ENCODE measurements at regions not wholly inside any gene's neighbourhood (a gene's known extent, or its start where the extent isn't known, plus 50 kb on each side); places are given as distances from the start of the nearest gene placed in this dataset.

DNA sequence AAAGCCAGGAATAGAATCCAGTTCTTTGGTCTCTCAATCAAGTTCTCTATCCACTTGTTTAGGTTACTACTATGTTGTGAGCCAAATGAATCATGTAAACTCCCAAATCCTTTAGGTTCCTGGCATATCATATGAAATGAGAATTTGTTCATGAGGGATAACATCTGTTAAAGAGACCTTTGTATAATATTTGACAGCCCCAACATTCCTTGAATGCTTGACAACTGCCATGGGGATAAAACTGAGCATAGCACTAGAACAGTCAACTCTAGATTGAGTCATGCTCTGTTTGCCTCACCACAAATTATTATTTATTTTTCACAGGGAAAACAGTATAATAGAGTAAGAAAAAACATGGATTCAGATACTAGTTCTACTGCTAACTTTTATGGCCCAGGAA is 93.3 kb downstream of the NAA11 start:
- TF ChIP-seq, protein P1, sequence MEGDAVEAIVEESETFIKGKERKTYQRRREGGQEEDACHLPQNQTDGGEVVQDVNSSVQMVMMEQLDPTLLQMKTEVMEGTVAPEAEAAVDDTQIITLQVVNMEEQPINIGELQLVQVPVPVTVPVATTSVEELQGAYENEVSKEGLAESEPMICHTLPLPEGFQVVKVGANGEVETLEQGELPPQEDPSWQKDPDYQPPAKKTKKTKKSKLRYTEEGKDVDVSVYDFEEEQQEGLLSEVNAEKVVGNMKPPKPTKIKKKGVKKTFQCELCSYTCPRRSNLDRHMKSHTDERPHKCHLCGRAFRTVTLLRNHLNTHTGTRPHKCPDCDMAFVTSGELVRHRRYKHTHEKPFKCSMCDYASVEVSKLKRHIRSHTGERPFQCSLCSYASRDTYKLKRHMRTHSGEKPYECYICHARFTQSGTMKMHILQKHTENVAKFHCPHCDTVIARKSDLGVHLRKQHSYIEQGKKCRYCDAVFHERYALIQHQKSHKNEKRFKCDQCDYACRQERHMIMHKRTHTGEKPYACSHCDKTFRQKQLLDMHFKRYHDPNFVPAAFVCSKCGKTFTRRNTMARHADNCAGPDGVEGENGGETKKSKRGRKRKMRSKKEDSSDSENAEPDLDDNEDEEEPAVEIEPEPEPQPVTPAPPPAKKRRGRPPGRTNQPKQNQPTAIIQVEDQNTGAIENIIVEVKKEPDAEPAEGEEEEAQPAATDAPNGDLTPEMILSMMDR (IDR thresholded peaks at IDR 0.05) = no peak
- peaks cover 0 to 2% (median 0%) of the 10 kb centered on the region in 11 donors for H3K9me3 ChIP-seq

DNA sequence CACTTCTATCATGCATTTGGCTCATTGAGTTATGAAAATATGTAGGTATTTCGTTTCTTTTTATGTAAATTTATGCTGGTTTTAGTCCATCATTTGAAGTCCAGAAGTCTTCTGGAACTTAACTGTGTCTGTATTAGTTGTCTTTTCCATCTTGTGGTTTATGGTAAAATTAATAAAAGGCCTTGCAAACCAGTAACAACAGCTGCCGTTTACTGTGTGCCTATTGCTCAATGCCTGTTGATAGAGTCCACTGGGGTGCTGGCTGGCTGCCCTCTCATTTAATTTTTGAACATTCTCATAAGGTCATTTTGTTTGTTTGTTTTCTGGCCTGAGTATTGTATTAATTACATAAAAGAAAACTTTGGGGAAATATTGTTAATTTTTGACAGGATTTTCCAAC is 98.0 kb downstream of the NAA11 start:
- H3K4me3 ChIP-seq = no peak overlapping the region
- H3K36me3 ChIP-seq = no peaks in the 10 kb centered on the region
- no peaks in the 10 kb centered on the region for H3K4me1 ChIP-seq
- DNase-seq = peak in 1 of 2 donors; percentile 22
- TF ChIP-seq, protein P1 (IDR thresholded peaks at IDR 0.05) = no peak
- peak overlapping the region in 1 of 10 donors; percentile 25 for H3K27ac ChIP-seq
- no peaks in the 10 kb centered on the region for H3K27me3 ChIP-seq
- intact Hi-C loops (cut with DNase I) = no loop called here
- ATAC-seq = peak in 1 of 8 donors; percentile 25
- 65 to 70% methylated on average over 2 of the region's 2 CpGs for WGBS, 2 donors
- H3K9me3 ChIP-seq = peaks cover 0 to 2% (median 0%) of the 10 kb centered on the region in 11 donors

More for the DNA sequence above, 93.3 kb downstream of the NAA11 start:
- intact Hi-C loops (cut with DNase I) = no loop called here
- ATAC-seq = no peak
- Histone ChIP-seq H3K36me3 (no peaks in the 10 kb centered on the region), H3K27ac (no peak overlapping the region), H3K4me3 (no peak overlapping the region), H3K4me1 (no peaks in the 10 kb centered on the region), H3K27me3 (no peaks in the 10 kb centered on the region)
- DNase-seq = no peak

- H3K9me3 ChIP-seq = peaks cover 0 to 3% (median 0%) of the 10 kb centered on the region in 11 donors
- H3K27me3 ChIP-seq = no peaks in the 10 kb centered on the region
- H3K36me3 ChIP-seq = no peaks in the 10 kb centered on the region
- TF ChIP-seq, protein P1 (IDR thresholded peaks at IDR 0.05) = no peak
- no peaks in the 10 kb centered on the region for H3K4me1 ChIP-seq
- DNase-seq (no peak), ATAC-seq (no peak)
- intact Hi-C loops (cut with DNase I) = no loop called here
- H3K27ac ChIP-seq = no peak overlapping the region
- no peak overlapping the region for H3K4me3 ChIP-seq
- WGBS, 2 donors = 22 to 60% methylated on average over 3 of the region's 3 CpGs
Measured at GRCh38 chr4:79225360-79225759, 100.5 kb downstream of the NAA11 start.

DNA sequence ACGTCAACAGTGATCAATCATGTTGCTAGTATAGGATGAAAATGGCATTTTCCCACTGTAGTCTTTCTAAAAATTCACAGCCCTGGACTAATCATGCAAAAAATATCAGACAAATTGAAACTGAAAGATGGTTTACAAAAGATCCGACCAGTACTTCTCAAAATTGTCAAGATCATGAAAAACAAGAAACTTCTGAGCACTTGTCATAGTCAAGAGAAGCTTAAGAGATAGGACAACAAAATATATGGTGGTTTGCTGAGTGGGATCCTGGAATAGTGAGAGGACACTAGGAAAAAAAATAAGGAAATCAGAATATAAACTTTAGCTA is 101.1 kb downstream of the NAA11 start:
- H3K27me3 ChIP-seq = no peaks in the 10 kb centered on the region
- H3K9me3 ChIP-seq = peaks cover 0 to 4% (median 0%) of the 10 kb centered on the region in 11 donors
- no peak for DNase-seq
- no peaks in the 10 kb centered on the region for H3K4me1 ChIP-seq
- TF ChIP-seq, protein P1 (IDR thresholded peaks at IDR 0.05) = no peak
- 79 to 85% methylated on average over 2 of the region's 2 CpGs for WGBS, 2 donors
- H3K36me3 ChIP-seq = no peaks in the 10 kb centered on the region
- H3K27ac ChIP-seq = no peak overlapping the region
- ATAC-seq = no peak
- intact Hi-C loops (cut with DNase I) = no loop called here
- H3K4me3 ChIP-seq = no peak overlapping the region
